HG02678 (cell line): ENCODE measurements at regions not wholly inside any gene's neighbourhood (a gene's known extent, or its start where the extent isn't known, plus 50 kb on each side); places are given as distances from the start of the nearest gene placed in this dataset.

Experiments
- ATAC-seq: cut with Tn5 transposase; IDR thresholded peaks from one replicate; pipeline ENCODE4 v1.9.1; 2021; ENCODE audit warnings: mild to moderate bottlenecking, moderate library complexity; ENCODE audit not compliant: unreplicated experiment

DNA sequence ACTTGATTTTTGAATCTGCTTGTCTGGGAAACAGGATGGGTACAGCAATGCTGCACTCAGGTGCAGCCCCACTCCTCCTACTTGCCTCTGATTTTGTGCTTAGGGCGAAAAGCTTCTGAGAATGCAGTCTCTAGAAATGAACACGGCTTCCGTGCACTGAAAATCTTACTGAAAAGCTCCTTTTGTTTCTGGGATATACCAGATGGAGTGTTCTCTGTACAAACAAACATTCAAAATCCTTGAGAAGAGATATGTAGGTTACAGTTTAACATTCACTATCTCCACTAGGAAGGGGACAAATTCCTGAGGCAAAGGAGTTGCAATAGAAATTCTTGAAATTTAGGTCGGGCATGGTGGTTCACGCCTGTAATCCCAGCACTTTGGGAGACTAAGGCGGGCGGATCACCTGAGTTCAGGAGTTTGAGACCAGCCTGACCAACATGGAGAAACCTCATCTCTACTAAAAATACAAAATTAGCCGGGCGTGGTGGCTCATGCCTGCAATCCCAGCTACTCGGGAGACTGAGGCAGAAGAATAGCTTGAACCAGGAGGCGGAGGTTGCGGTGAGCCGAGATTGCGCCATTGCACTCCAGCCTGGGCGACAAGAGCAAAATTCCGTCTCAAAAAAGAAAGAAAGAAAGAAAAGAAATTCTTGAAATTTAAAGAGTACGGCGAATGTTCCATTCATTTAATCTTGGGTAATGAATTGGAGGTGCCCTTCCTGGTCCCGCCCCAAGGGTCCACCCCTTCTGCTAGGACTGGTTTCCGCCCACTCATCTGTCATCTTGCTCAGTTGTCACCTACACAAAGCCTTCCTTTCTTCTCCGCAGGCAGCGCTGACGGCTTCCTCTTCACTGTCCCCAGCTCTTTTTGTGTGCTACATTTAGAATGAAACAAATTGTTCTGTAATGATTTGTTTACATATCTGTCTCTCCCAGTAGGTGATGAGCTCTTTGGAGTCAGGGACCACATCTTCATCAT, 92.4 kb downstream of the SOCS6 start:
- ATAC-seq: no peak
